Gastroesophageal sphincter (tissue), 4 donors: ENCODE measurements at regions not wholly inside any gene's neighbourhood (a gene's known extent, or its start where the extent isn't known, plus 50 kb on each side); places are given as distances from the start of the nearest gene placed in this dataset.

ENCODE experiments used
- ATAC-seq: fragments of 150-250 bp; one replicate; pipeline ENCODE4 v1.9.1; 2016; ENCODE audit warnings: mild to moderate bottlenecking, moderate library complexity
- H3K27ac ChIP-seq, 4 donors: fragments of 200-600 bp; sonication (generic) in 3 of 4; 1 replicate in 3 of 4; 2 replicates in 1 of 4; pipeline ENCODE4 v1.5.1; 2016 to 2019
- H3K27me3 ChIP-seq: fragments of 200-600 bp; sonication (generic); one replicate; pipeline ENCODE4 v1.5.1; 2019
- H3K36me3 ChIP-seq, 2 donors: fragments of 200-600 bp; sonication (generic); one replicate each; pipeline ENCODE4 v1.5.1; 2019; ENCODE audit warnings: control low read depth in 1 of 2
- H3K4me1 ChIP-seq, 3 donors: fragments of 200-600 bp; sonication (generic); 1 replicate in 2 of 3; 2 replicates in 1 of 3; pipeline ENCODE4 v1.5.1; 2016 to 2019; ENCODE audit warnings: control low read depth in 2 of 3
- H3K4me3 ChIP-seq, 2 donors: fragments of 200-600 bp; sonication (generic); one replicate each; pipeline ENCODE4 v1.5.1; 2019; ENCODE audit warnings: mild to moderate bottlenecking in 1 of 2, moderate library complexity in 1 of 2
- H3K9me3 ChIP-seq, 3 donors: fragments of 200-600 bp; sonication (generic); one replicate each; pipeline ENCODE4 v1.5.1; 2017 to 2019; ENCODE audit warnings: control low read depth in 2 of 3
- EP300 ChIP-seq: sonication (generic); formaldehyde crosslinking; IDR thresholded peaks from one replicate; pipeline ENCODE4 v1.6.1; 2017; ENCODE audit warnings: antibody characterized with exemption, mild to moderate bottlenecking
- POLR2A ChIP-seq, 2 donors: fragments of 450-650 bp; IDR thresholded peaks; one replicate each; pipeline ENCODE4 v1.6.1; 2017; ENCODE audit warnings: antibody characterized with exemption in 2 of 2, mild to moderate bottlenecking in 2 of 2, moderate library complexity in 1 of 2
- POLR2AphosphoS5 ChIP-seq: sonication (generic); formaldehyde crosslinking; IDR thresholded peaks from one replicate; pipeline ENCODE4 v1.6.1; 2017; ENCODE audit warnings: antibody characterized with exemption
- WGBS, 2 donors: methylation state at CpG; one replicate each; pipeline ENCODE4 v1.1.5; 2018; ENCODE audit warnings: low coverage in 1 of 2; 5-methylcytosine and 5-hydroxymethylcytosine counted together
- TF ChIP-seq, protein P1 (sequence below), 4 experiments: fragments of 200-600 bp in 2 of 4; fragments of 450-650 bp in 2 of 4; sonication (generic) in 1 of 4; IDR thresholded peaks; one replicate each; pipeline ENCODE4 v1.5.1; 2017 to 2019; ENCODE audit warnings: antibody characterized with exemption in 4 of 4, mild to moderate bottlenecking in 2 of 4, moderate library complexity in 2 of 4

DNA sequence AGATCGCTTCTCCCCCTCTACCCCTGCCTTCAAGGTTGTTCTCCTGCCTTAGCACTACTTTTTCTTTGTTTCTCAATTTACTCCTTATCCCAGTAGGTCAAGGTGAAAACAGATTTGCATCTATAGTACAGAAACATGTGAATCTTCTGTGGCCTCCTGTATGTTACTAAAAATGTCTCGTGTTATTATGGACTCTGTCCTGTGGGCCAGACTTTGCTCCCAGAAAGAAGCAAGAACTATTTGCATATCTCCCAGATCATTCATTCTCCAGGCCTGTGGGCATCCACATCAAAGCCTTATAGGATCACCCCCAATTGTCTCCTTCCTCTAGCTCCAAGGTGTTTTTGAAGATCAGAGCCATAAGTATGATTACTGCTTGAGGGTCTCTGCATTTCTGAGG lies 169.5 kb upstream of the ROPN1 start:
- ATAC-seq = no peak
- Histone ChIP-seq H3K36me3 (no peaks in the 10 kb centered on the region), H3K9me3 (no peaks in the 10 kb centered on the region), H3K4me1 (peaks cover 0 to 34% (median 5%) of the 10 kb centered on the region in 3 donors), H3K4me3 (no peak overlapping the region), H3K27ac (no peak overlapping the region), H3K27me3 (no peaks in the 10 kb centered on the region)
- WGBS, 2 donors = 82 to 100% methylated on average over 1 to 2 of the region's 2 CpGs
- TF ChIP-seq, protein P1, sequence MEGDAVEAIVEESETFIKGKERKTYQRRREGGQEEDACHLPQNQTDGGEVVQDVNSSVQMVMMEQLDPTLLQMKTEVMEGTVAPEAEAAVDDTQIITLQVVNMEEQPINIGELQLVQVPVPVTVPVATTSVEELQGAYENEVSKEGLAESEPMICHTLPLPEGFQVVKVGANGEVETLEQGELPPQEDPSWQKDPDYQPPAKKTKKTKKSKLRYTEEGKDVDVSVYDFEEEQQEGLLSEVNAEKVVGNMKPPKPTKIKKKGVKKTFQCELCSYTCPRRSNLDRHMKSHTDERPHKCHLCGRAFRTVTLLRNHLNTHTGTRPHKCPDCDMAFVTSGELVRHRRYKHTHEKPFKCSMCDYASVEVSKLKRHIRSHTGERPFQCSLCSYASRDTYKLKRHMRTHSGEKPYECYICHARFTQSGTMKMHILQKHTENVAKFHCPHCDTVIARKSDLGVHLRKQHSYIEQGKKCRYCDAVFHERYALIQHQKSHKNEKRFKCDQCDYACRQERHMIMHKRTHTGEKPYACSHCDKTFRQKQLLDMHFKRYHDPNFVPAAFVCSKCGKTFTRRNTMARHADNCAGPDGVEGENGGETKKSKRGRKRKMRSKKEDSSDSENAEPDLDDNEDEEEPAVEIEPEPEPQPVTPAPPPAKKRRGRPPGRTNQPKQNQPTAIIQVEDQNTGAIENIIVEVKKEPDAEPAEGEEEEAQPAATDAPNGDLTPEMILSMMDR (IDR thresholded peaks at IDR 0.05) = no peak
- TF ChIP-seq EP300 = no peak
- TF ChIP-seq POLR2AphosphoS5 = no peak
- TF ChIP-seq POLR2A (IDR thresholded peaks at IDR 0.05) = no peak

DNA sequence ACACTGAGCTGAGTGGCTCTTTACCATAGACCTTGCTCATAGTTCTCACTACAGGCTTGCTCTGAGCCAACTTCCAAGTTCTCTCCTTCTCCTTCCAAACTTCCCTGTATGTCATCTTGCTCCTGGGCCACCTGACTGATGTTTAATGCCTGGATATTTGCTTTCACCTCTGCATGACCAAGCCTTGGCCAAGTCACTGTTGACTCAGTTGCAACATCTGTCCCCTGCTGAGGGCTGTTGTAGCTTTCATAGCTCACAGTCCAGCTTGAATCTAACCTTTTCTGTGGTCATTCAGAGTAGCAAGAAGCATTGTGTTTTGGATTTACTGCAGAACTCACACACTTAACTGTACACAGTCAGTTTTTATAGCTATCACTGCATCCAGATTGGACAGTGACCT lies 171.8 kb upstream of the ROPN1 start:
- ATAC-seq = no peak
- H3K4me1 ChIP-seq = peaks cover 0 to 13% (median 0%) of the 10 kb centered on the region in 3 donors
- no peaks in the 10 kb centered on the region for H3K27me3 ChIP-seq
- TF ChIP-seq POLR2A (IDR thresholded peaks at IDR 0.05) (no peak), POLR2AphosphoS5 (no peak), EP300 (no peak)
- TF ChIP-seq, protein P1 (IDR thresholded peaks at IDR 0.05) = no peak
- H3K4me3 ChIP-seq = no peak overlapping the region
- no peaks in the 10 kb centered on the region for H3K9me3 ChIP-seq
- H3K27ac ChIP-seq = no peak overlapping the region
- no peaks in the 10 kb centered on the region for H3K36me3 ChIP-seq

DNA sequence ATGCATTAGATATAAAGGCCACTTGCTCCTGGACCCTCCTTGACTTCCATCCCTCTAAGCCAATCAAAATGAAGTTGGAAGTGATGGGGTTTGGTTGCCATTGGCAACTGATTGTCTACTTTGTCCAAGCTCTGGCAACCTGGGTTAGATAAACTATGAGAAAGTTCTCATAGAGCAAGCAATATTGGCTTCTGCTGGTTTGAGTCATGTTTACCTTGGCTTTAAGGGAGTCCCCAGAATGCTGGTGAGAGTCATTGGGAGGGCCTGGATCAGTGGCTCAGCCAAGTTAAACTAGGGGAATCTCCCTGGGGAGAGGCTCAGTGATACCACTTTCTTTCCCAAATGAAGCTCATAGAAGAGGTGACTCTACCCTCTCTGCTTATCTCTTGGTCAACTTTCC lies 176.3 kb upstream of the ROPN1 start:
- no peaks in the 10 kb centered on the region for H3K36me3 ChIP-seq
- no peak for TF ChIP-seq POLR2A (IDR thresholded peaks at IDR 0.05)
- TF ChIP-seq POLR2AphosphoS5 = no peak
- no peak for TF ChIP-seq EP300
- TF ChIP-seq, protein P1 (IDR thresholded peaks at IDR 0.05) = no peak
- no peak overlapping the region for H3K27ac ChIP-seq
- no peaks in the 10 kb centered on the region for H3K27me3 ChIP-seq
- H3K4me1 ChIP-seq = peaks cover 0 to 13% (median 0%) of the 10 kb centered on the region in 3 donors
- no peak for ATAC-seq
- no peaks in the 10 kb centered on the region for H3K9me3 ChIP-seq
- H3K4me3 ChIP-seq = no peak overlapping the region

DNA sequence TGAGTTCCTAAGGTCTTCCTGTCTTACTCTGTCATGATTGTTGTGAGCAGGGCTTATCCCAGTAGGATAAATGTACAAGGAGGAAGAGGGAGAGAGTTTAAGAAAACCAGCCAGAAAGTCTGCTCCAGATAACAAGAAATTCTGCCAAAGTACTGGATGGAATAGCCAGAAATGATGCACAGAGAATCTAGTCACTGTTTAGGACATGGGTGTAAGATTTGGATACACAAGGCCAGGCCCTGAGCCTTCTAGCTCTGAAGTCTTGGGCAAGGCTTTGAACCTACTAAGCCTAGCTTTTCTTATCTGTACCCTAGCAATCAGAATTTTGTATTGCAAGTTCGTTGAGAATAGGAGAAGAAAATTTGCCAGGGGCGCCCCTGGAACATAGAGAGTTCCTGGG lies 180.4 kb upstream of the ROPN1 start:
- H3K27me3 ChIP-seq = no peaks in the 10 kb centered on the region
- WGBS, 2 donors = 86% methylated on average over 1 to 2 of the region's 2 CpGs
- ATAC-seq = no peak
- peaks cover 0 to 7% (median 0%) of the 10 kb centered on the region in 3 donors for H3K4me1 ChIP-seq
- no peak for TF ChIP-seq POLR2AphosphoS5
- no peak for TF ChIP-seq POLR2A (IDR thresholded peaks at IDR 0.05)
- no peak for TF ChIP-seq EP300
- TF ChIP-seq, protein P1 (IDR thresholded peaks at IDR 0.05) = no peak
- no peak overlapping the region for H3K27ac ChIP-seq
- H3K4me3 ChIP-seq = no peak overlapping the region
- H3K9me3 ChIP-seq = no peaks in the 10 kb centered on the region
- H3K36me3 ChIP-seq = no peaks in the 10 kb centered on the region

DNA sequence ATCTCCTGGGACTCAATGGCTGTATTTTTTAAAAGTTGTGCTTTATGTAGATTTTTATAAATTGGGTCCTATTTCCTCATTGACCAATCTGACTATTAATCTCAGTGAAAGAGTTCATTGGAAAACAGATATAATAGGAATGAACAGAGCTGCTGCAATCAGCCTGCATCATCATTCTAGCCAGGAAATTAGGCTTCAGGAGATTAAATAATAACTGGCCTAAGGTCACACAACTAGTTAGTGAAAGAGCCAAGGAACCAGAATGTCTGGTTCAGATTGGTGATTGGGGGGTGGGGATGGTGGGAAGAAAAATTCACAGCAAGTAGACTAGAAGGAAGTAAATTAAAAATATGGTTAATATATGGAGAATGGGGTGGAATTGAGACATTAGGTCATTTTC lies 180.9 kb upstream of the ROPN1 start:
- H3K27me3 ChIP-seq = no peaks in the 10 kb centered on the region
- no peaks in the 10 kb centered on the region for H3K36me3 ChIP-seq
- no peak overlapping the region for H3K4me3 ChIP-seq
- no peaks in the 10 kb centered on the region for H3K9me3 ChIP-seq
- H3K27ac ChIP-seq = no peak overlapping the region
- ATAC-seq = no peak
- TF ChIP-seq POLR2A (IDR thresholded peaks at IDR 0.05) (no peak), POLR2AphosphoS5 (no peak), EP300 (no peak)
- TF ChIP-seq, protein P1 (IDR thresholded peaks at IDR 0.05) = no peak
- H3K4me1 ChIP-seq = peaks cover 0 to 7% (median 0%) of the 10 kb centered on the region in 3 donors
